DOHH2 (cell line): ENCODE measurements at regions not wholly inside any gene's neighbourhood (a gene's known extent, or its start where the extent isn't known, plus 50 kb on each side); places are given as distances from the start of the nearest gene placed in this dataset.

Source experiments
- EZH2phosphoT487 ChIP-seq: fragments of 200-600 bp; sonication (generic); IDR thresholded peaks from 2 replicates; pipeline ENCODE4 v1.6.1; 2017; ENCODE audit warnings: borderline replicate concordance, mild to moderate bottlenecking, antibody characterized with exemption, low read length, moderate library complexity, mixed read lengths
- TF ChIP-seq, protein P1 (sequence below): fragments of 200-600 bp; sonication (generic); IDR thresholded peaks from one replicate; pipeline ENCODE4 v1.5.1; 2014; ENCODE audit warnings: antibody characterized with exemption, mild to moderate bottlenecking, low read depth, low read length; ENCODE audit not compliant: poor library complexity, severe bottlenecking

DNA sequence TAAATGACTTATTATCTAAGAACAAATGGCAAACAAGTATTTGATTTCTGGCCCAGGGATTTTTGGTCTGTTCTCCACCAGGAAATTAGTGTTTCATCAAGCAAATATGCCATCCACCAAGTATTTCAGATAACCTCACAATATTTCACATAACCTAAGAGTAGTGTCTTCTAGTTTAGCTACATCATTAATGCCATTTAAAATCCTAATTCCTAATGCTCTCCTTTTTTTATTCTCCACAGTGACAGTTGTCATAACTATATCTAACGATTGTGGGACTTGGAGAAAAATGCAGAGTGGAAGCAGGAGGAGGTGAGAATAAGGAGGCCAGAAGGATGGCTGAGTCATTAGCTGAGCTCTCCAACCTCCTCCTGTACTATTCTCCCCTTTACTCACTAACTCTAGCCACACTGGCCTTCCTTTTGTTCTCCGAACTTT lies 58.5 kb upstream of the CTLA4 start:
- TF ChIP-seq, protein P1, sequence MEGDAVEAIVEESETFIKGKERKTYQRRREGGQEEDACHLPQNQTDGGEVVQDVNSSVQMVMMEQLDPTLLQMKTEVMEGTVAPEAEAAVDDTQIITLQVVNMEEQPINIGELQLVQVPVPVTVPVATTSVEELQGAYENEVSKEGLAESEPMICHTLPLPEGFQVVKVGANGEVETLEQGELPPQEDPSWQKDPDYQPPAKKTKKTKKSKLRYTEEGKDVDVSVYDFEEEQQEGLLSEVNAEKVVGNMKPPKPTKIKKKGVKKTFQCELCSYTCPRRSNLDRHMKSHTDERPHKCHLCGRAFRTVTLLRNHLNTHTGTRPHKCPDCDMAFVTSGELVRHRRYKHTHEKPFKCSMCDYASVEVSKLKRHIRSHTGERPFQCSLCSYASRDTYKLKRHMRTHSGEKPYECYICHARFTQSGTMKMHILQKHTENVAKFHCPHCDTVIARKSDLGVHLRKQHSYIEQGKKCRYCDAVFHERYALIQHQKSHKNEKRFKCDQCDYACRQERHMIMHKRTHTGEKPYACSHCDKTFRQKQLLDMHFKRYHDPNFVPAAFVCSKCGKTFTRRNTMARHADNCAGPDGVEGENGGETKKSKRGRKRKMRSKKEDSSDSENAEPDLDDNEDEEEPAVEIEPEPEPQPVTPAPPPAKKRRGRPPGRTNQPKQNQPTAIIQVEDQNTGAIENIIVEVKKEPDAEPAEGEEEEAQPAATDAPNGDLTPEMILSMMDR: no peak
- TF ChIP-seq EZH2phosphoT487: no peak
